Kasumi-1 (cell line): ENCODE measurements at regions not wholly inside any gene's neighbourhood (a gene's known extent, or its start where the extent isn't known, plus 50 kb on each side); places are given as distances from the start of the nearest gene placed in this dataset.

ENCODE experiments used
- DNase-seq, 2 experiments: peaks; one replicate each; lab custom pipeline; 2025; lab: John Stamatoyannopoulos, UW

- DNase-seq = no peak
Observed at GRCh38 chr13:83592095-83592494, 290.2 kb downstream of the SLITRK1 start.

- no peak for DNase-seq
Observed at GRCh38 chr13:83589814-83590213, 292.5 kb downstream of the SLITRK1 start.

GRCh38 chr13:83577183-83577582 lies 305.1 kb downstream of the SLITRK1 start:
- no peak for DNase-seq

GRCh38 chr13:83568019-83568418 lies 314.3 kb downstream of the SLITRK1 start:
- DNase-seq = no peak

- DNase-seq = no peak
Observed at GRCh38 chr13:83563499-83563898, 318.8 kb downstream of the SLITRK1 start.

- DNase-seq = no peak
Observed at GRCh38 chr13:83557845-83558244, 324.4 kb downstream of the SLITRK1 start.

DNA sequence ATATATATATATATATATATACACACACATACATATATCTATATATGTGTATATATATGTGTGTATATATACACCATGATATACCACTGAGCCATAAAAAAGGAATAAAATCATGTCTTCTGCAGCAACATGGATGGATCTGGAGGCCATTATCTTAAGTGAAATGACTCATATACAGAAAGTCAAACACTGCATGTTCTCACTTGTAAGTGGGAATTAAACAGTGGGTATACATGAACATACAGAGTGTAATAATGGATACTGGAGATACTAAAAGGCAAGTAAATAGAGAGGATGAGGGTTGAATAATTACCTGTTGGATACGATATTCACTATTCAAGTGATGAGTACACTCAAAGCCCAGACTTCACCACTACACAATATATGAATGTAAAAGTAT lies 332.6 kb downstream of the SLITRK1 start:
- DNase-seq = no peak

- no peak for DNase-seq
Observed at GRCh38 chr13:83547043-83547442, 335.2 kb downstream of the SLITRK1 start.

- no peak for DNase-seq
Observed at GRCh38 chr13:83546476-83546875, 335.8 kb downstream of the SLITRK1 start.

DNA sequence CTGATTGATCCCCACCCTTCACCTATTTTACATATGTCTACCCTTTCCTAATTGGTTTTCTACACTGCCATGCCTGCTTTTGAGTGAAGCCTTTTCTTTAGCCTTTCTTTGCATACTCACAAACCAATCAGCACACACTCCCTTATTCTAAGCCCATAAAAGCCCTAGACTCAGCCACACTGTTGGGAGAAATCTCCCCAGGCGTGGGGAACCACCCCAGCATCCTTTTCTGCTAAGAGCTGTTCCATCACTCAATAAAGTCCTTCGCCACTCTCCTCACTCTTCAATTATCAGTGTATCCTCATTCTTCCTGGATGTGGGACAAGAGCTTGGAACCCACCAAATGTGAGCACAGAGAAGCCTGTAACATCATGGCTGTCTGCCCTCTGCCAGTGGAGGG lies 343.6 kb downstream of the SLITRK1 start:
- DNase-seq = no peak

- DNase-seq = no peak
Observed at GRCh38 chr13:83536941-83537340, 345.3 kb downstream of the SLITRK1 start.

DNA sequence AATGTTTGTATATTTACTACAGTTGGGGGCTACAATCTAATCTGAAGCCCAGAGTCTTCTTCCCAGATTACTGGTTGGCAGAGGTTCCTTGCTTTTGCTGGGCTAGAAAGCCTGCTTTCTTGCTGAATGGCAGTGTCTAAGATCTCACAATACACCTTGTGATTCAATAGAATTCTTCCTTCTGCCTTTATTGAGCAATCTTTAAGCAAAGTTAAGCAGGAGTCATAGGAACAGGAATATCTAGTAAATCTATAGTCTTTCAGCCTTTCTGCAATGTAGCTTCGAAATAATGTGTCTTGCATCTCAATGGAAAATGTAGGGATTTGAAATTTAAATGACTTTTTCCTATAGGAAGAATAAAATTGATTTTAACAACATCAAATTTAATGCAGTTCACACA lies 346.1 kb downstream of the SLITRK1 start:
- DNase-seq = no peak

DNA sequence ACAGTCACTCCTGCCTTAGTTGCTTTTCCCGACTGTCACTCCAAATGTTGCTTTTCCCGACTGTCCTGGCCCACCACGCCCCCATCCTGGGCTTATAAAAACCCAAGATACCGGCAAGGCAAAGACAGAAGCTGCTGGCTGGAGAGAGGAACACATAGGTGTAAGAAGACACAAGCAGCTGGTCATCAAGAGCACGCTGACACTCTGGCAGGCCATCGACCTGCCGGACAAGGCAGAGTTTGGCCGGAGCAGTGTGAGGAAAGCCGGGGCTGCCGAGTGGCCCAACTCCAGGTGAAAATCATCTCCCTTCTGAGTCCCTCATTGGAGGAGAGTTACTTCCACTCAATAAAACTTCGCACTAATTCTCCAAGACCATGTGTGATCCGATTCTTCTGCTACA lies 349.5 kb downstream of the SLITRK1 start:
- no peak for DNase-seq

DNA sequence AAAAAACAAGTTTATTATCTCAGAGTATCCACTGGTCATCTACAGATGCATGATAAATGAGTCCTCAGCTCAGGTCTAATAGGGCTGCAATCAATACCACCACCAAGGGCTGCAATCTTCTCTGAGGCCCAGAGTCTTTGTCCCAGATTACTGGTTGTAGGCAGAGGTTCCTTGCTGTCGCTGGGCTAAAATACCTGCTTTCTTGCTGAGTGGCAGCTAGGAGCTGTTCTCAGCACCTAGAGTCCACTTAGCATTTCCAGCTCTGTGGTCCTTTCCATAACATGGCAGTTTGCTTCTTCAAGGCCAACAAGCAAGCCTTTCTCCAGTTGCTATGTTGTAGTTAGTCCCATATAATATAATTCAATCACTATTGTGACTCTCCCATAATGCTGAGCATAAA lies 351.3 kb downstream of the SLITRK1 start:
- DNase-seq = no peak

GRCh38 chr13:83516781-83517180 lies 365.5 kb downstream of the SLITRK1 start:
- no peak for DNase-seq

- no peak for DNase-seq
Observed at GRCh38 chr13:83515268-83516015, 366.8 kb downstream of the SLITRK1 start.

- DNase-seq = no peak
Observed at GRCh38 chr13:83508771-83509301, 373.4 kb downstream of the SLITRK1 start.

- no peak for DNase-seq
Observed at GRCh38 chr13:83503424-83503823, 378.9 kb downstream of the SLITRK1 start.

DNA sequence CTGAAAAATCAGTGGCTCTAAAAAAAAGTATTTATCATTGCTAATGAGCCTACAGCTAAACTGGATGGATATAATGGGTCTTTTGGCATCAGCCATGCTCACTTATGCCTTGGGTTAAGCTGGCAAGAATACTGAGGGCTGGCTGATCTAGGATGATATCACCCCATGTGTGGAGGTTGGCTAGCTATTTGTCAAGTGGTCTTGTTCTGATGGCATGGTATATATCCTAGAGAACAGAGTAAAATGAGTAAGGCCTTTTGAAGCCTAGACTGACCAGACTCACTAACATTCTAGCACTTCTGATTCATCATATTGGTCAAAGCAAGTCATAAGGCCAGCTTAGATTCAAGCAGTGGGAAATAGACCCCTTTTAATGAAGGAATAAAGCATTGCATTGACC lies 383.0 kb downstream of the SLITRK1 start:
- DNase-seq = no peak

DNA sequence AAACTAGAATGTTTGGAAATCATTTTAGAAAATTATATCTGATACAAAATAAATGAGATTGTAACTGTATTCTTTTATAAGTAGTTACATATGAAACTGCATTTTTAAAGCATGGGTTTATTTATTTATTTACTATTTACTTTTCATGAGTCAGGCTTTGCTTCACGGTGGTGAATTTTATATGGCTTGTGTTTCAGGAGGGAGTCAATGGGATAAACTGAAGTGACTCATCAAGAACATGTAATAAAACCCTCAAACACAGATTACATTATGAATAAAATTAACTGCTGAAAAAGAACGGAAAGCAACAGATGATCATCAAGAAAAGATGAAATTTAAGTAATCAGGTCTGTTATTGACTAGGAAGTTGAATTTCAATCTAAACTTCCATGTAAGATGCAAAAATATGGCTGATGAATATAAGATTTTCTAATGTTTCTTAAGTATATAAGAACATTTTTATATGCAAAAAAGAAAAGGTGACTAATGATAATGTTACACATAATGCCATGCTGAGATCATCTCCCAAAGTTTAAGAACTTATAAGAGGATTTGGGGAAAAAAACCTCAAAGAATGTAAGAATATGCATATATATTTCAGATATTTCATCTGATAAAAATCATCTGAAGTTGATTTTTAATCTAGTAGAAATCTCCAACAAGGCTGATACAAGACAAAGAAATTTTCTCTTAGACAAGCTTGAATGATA lies 383.6 kb downstream of the SLITRK1 start:
- no peak for DNase-seq

DNA sequence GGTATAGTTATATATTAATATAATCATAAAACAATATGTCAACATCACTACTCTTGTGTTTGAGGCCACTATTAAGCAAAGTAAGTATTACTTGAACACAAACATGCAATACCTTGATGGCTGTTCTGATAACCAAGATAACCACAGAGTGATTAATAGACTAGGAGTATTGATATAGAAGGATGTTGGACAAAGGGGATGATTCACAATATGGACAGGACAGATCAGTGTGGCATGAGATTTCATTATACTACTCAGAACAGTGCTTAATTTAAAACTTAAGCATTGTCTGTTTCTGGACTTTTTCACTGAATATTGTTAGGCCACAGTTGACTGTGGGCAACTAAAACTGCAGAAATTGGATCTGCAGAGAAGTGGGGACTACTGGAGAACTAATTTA lies 384.2 kb downstream of the SLITRK1 start:
- no peak for DNase-seq

- DNase-seq = no peak
Observed at GRCh38 chr13:83496501-83496900, 385.8 kb downstream of the SLITRK1 start.

GRCh38 chr13:83485101-83485500 lies 397.2 kb downstream of the SLITRK1 start:
- no peak for DNase-seq
